HG02763 (cell line): ENCODE measurements at regions not wholly inside any gene's neighbourhood (a gene's known extent, or its start where the extent isn't known, plus 50 kb on each side); places are given as distances from the start of the nearest gene placed in this dataset.

ENCODE experiments used
- ATAC-seq: cut with Tn5 transposase; IDR thresholded peaks from one replicate; pipeline ENCODE4 v1.9.1; 2021; ENCODE audit warnings: mild to moderate bottlenecking, moderate library complexity; ENCODE audit not compliant: unreplicated experiment

- no peak for ATAC-seq
Measured at GRCh38 chr2:43088143-43089073, 138.0 kb downstream of the ZFP36L2 start.

- no peak for ATAC-seq
Measured at GRCh38 chr2:43087413-43087812, 139.0 kb downstream of the ZFP36L2 start.

GRCh38 chr2:43086451-43087221 lies 139.8 kb downstream of the ZFP36L2 start:
- ATAC-seq = no peak

GRCh38 chr2:43085929-43086328 lies 140.5 kb downstream of the ZFP36L2 start:
- ATAC-seq = no peak

- ATAC-seq = no peak
Measured at GRCh38 chr2:43085505-43085904, 140.9 kb downstream of the ZFP36L2 start.

- ATAC-seq = no peak
Measured at GRCh38 chr2:43084699-43085091, 141.7 kb downstream of the ZFP36L2 start.

GRCh38 chr2:43083710-43084698 lies 142.4 kb downstream of the ZFP36L2 start:
- no peak for ATAC-seq

GRCh38 chr2:43082903-43083677 lies 143.3 kb downstream of the ZFP36L2 start:
- no peak for ATAC-seq

GRCh38 chr2:43082111-43082894 lies 144.1 kb downstream of the ZFP36L2 start:
- ATAC-seq = no peak

- no peak for ATAC-seq
Measured at GRCh38 chr2:43081131-43081765, 145.2 kb downstream of the ZFP36L2 start.

GRCh38 chr2:43080571-43081021 lies 145.8 kb downstream of the ZFP36L2 start:
- no peak for ATAC-seq

- ATAC-seq = no peak
Measured at GRCh38 chr2:43078781-43079755, 147.3 kb downstream of the ZFP36L2 start.

- ATAC-seq = no peak
Measured at GRCh38 chr2:43078301-43078700, 148.1 kb downstream of the ZFP36L2 start.

- no peak for ATAC-seq
Measured at GRCh38 chr2:43077876-43078275, 148.5 kb downstream of the ZFP36L2 start.

- no peak for ATAC-seq
Measured at GRCh38 chr2:43076676-43077075, 149.7 kb downstream of the ZFP36L2 start.

- no peak for ATAC-seq
Measured at GRCh38 chr2:43075811-43076585, 150.4 kb downstream of the ZFP36L2 start.
